Liver (tissue), 8 donors: ENCODE measurements at regions not wholly inside any gene's neighbourhood (a gene's known extent, or its start where the extent isn't known, plus 50 kb on each side); places are given as distances from the start of the nearest gene placed in this dataset.

ENCODE experiments used
- DNase-seq: peaks from one replicate; pipeline ENCODE4 v3.0.0-alpha.2; 2017; ENCODE audit warnings: low spot score
- H3K27ac ChIP-seq, 2 donors: one replicate each; pipeline ENCODE4 v1.7.0; 2013; ENCODE audit warnings: inconsistent platforms in 2 of 2, low read length in 2 of 2, control low read depth in 1 of 2, low read depth in 1 of 2, mild to moderate bottlenecking in 1 of 2
- H3K27me3 ChIP-seq, 4 donors: one replicate each; pipeline versions ENCODE4 v1.6.1 to v1.7.0; 2013; ENCODE audit warnings: low read length in 3 of 4, inconsistent platforms in 1 of 4, mild to moderate bottlenecking in 1 of 4, moderate library complexity in 1 of 4; ENCODE audit not compliant: control insufficient read depth in 4 of 4, insufficient read depth in 4 of 4
- H3K36me3 ChIP-seq, 4 donors: one replicate each; pipeline versions ENCODE4 v1.6.1 to v1.7.0; 2013; ENCODE audit warnings: low read length in 3 of 4, mild to moderate bottlenecking in 3 of 4, low read depth in 1 of 4, moderate library complexity in 1 of 4; ENCODE audit not compliant: control insufficient read depth in 4 of 4, insufficient read depth in 3 of 4
- H3K4me1 ChIP-seq, 4 donors: one replicate each; pipeline versions ENCODE4 v1.6.1 to v1.7.0; 2013; ENCODE audit warnings: low read length in 3 of 4, mild to moderate bottlenecking in 3 of 4, moderate library complexity in 1 of 4; ENCODE audit not compliant: control insufficient read depth in 4 of 4, insufficient read depth in 4 of 4
- H3K4me3 ChIP-seq, 3 donors: one replicate each; pipeline versions ENCODE4 v1.6.1 to v1.7.0; 2013; ENCODE audit warnings: low read length in 3 of 3, control low read depth in 1 of 3, low read depth in 1 of 3, mild to moderate bottlenecking in 1 of 3
- H3K9ac ChIP-seq, 2 donors: one replicate each; pipeline ENCODE4 v1.7.0; 2013; ENCODE audit warnings: low read length in 2 of 2, mild to moderate bottlenecking in 2 of 2, moderate library complexity in 2 of 2, control low read depth in 1 of 2, low read depth in 1 of 2
- H3K9me3 ChIP-seq, 4 donors: one replicate each; pipeline versions ENCODE4 v1.6.1 to v1.7.0; 2013; ENCODE audit warnings: low read length in 3 of 4; ENCODE audit not compliant: control insufficient read depth in 4 of 4
- ATF3 ChIP-seq: IDR thresholded peaks from 2 replicates; pipeline ENCODE4 v1.6.1; 2016; ENCODE audit warnings: antibody characterized with exemption
- CTCF ChIP-seq: fragments of 150-350 bp; IDR thresholded peaks from 2 replicates; pipeline ENCODE4 v1.5.1; 2017; ENCODE audit warnings: improper control_type of control experiment, low read depth, low read length; ENCODE audit not compliant: missing input control
- EGR1 ChIP-seq, 2 donors: IDR thresholded peaks; 2 replicates each; pipeline ENCODE4 v1.6.1; 2016 to 2018; ENCODE audit warnings: antibody characterized with exemption in 2 of 2, low read depth in 2 of 2
- FOXA1 ChIP-seq: IDR thresholded peaks from 2 replicates; pipeline ENCODE4 v1.6.1; 2016; ENCODE audit warnings: antibody characterized with exemption
- FOXA2 ChIP-seq: IDR thresholded peaks from 2 replicates; pipeline ENCODE4 v1.6.1; 2016; ENCODE audit warnings: antibody characterized with exemption
- GABPA ChIP-seq, 2 donors: IDR thresholded peaks in 1 of 2; conservative IDR thresholded peaks in 1 of 2; 2 replicates each; pipeline ENCODE4 v1.6.1; 2016; ENCODE audit warnings: antibody characterized with exemption in 2 of 2, mild to moderate bottlenecking in 1 of 2, moderate library complexity in 1 of 2
- HNF4A ChIP-seq, 2 donors: conservative IDR thresholded peaks; 2 replicates each; pipeline ENCODE4 v1.6.1; 2016; ENCODE audit warnings: antibody characterized with exemption in 2 of 2, mild to moderate bottlenecking in 2 of 2
- HNF4G ChIP-seq: IDR thresholded peaks from 2 replicates; pipeline ENCODE4 v1.6.1; 2016; ENCODE audit warnings: antibody characterized with exemption
- JUND ChIP-seq, 2 donors: IDR thresholded peaks; 2 replicates each; pipeline ENCODE4 v1.6.1; 2016; ENCODE audit warnings: antibody characterized with exemption in 2 of 2
- NR2F2 ChIP-seq: IDR thresholded peaks from 2 replicates; pipeline ENCODE4 v1.6.1; 2016; ENCODE audit warnings: antibody characterized with exemption
- RAD21 ChIP-seq, 2 donors: IDR thresholded peaks; 2 replicates each; pipeline ENCODE4 v1.6.1; 2016; ENCODE audit warnings: antibody characterized with exemption in 2 of 2, mild to moderate bottlenecking in 2 of 2
- RXRA ChIP-seq, 2 donors: IDR thresholded peaks; 2 replicates each; pipeline ENCODE4 v1.6.1; 2017 to 2018; ENCODE audit warnings: antibody characterized with exemption in 2 of 2, mild to moderate bottlenecking in 1 of 2
- SP1 ChIP-seq: IDR thresholded peaks from 2 replicates; pipeline ENCODE4 v1.6.1; 2018; ENCODE audit warnings: antibody characterized with exemption, mild to moderate bottlenecking
- TAF1 ChIP-seq: conservative IDR thresholded peaks from 2 replicates; pipeline ENCODE4 v1.6.1; 2016; ENCODE audit warnings: antibody characterized with exemption, mild to moderate bottlenecking
- YY1 ChIP-seq: IDR thresholded peaks from 2 replicates; pipeline ENCODE4 v1.6.1; 2016; ENCODE audit warnings: antibody characterized with exemption, mild to moderate bottlenecking
- ZBTB33 ChIP-seq: IDR thresholded peaks from 2 replicates; pipeline ENCODE4 v1.6.1; 2016; ENCODE audit warnings: antibody characterized with exemption
- WGBS: extraction: QIAGEN DNeasy Blood & Tissue Kit; methylation state at CpG from one replicate; pipeline ENCODE4 v1.1.7; 2013; 5-methylcytosine and 5-hydroxymethylcytosine counted together
- TF ChIP-seq, protein P1 (sequence below): IDR thresholded peaks from 2 replicates; pipeline ENCODE4 v1.6.1; 2016; ENCODE audit warnings: antibody characterized with exemption
- TF ChIP-seq, protein P2 (sequence below): IDR thresholded peaks from 2 replicates; pipeline ENCODE4 v1.6.1; 2016; ENCODE audit warnings: antibody characterized with exemption, mild to moderate bottlenecking
- donor health status: healthy.
- donor health status: healthy.
- donor health status: healthy.
- donor health status: healthy.
- donor health status: healthy.

GRCh38 chr14:38425324-38425976 lies 169.6 kb upstream of the CLEC14A start:
- no peak for DNase-seq
- H3K9me3 ChIP-seq: peaks cover 0 to 2% (median 0%) of the 10 kb centered on the region in 4 donors
- no peak overlapping the region for H3K27ac ChIP-seq
- H3K27me3 ChIP-seq: no peaks in the 10 kb centered on the region
- TF ChIP-seq ATF3 (no peak), HNF4A (conservative IDR thresholded peaks at IDR 0.05) (no peak), RAD21 (IDR thresholded peaks at IDR 0.05) (no peak), ZBTB33 (no peak), JUND (IDR thresholded peaks at IDR 0.05) (no peak), SP1 (no peak), FOXA2 (no peak), FOXA1 (no peak), CTCF (no peak), RXRA (IDR thresholded peaks at IDR 0.05) (no peak), NR2F2 (no peak), EGR1 (IDR thresholded peaks at IDR 0.05; ENCODE audit: low read depth in 2 of 2) (no peak), HNF4G (no peak), GABPA (IDR thresholded peaks at IDR 0.05 in 1 of 2, conservative IDR thresholded peaks at IDR 0.05 in 1 of 2) (no peak), TAF1 (no peak), YY1 (no peak)
- TF ChIP-seq, protein P1, sequence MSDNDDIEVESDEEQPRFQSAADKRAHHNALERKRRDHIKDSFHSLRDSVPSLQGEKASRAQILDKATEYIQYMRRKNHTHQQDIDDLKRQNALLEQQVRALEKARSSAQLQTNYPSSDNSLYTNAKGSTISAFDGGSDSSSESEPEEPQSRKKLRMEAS: no peak
- TF ChIP-seq, protein P2, sequence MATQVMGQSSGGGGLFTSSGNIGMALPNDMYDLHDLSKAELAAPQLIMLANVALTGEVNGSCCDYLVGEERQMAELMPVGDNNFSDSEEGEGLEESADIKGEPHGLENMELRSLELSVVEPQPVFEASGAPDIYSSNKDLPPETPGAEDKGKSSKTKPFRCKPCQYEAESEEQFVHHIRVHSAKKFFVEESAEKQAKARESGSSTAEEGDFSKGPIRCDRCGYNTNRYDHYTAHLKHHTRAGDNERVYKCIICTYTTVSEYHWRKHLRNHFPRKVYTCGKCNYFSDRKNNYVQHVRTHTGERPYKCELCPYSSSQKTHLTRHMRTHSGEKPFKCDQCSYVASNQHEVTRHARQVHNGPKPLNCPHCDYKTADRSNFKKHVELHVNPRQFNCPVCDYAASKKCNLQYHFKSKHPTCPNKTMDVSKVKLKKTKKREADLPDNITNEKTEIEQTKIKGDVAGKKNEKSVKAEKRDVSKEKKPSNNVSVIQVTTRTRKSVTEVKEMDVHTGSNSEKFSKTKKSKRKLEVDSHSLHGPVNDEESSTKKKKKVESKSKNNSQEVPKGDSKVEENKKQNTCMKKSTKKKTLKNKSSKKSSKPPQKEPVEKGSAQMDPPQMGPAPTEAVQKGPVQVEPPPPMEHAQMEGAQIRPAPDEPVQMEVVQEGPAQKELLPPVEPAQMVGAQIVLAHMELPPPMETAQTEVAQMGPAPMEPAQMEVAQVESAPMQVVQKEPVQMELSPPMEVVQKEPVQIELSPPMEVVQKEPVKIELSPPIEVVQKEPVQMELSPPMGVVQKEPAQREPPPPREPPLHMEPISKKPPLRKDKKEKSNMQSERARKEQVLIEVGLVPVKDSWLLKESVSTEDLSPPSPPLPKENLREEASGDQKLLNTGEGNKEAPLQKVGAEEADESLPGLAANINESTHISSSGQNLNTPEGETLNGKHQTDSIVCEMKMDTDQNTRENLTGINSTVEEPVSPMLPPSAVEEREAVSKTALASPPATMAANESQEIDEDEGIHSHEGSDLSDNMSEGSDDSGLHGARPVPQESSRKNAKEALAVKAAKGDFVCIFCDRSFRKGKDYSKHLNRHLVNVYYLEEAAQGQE: no peak
- H3K4me3 ChIP-seq: no peak overlapping the region
- no peaks in the 10 kb centered on the region for H3K4me1 ChIP-seq
- no peak overlapping the region for H3K9ac ChIP-seq
- 92% methylated on average over 5 of the region's 5 CpGs for WGBS
- H3K36me3 ChIP-seq: no peaks in the 10 kb centered on the region
